HepG2 (cell line): ENCODE measurements at regions not wholly inside any gene's neighbourhood (a gene's known extent, or its start where the extent isn't known, plus 50 kb on each side); places are given as distances from the start of the nearest gene placed in this dataset.

ENCODE experiments used
- ATAC-seq: fragments of 200-7000 bp; cut with Tn5 transposase; 3 replicates; pipeline ENCODE4 v1.9.1; 2020; ENCODE audit warnings: mild to moderate bottlenecking, moderate library complexity
- BruUV-seq: library from RNA; stranded (reverse); fragments of 400-500 nt; replicated peaks from 2 replicates; lab custom pipeline; 2021; lab: Mats Ljungman, UMichigan
- CTCF ChIA-PET: fragments of 300-600 bp; formaldehyde crosslinking; extraction: SDS; loops from one replicate; lab custom pipeline; 2021; ENCODE audit warnings: low total read pairs, inconsistent platforms, low intra/inter-chr PET ratio; lab: Yijun Ruan, JAX
- POLR2A ChIA-PET: fragments of 350-600 bp; sonication (Branson Sonifier 250); formaldehyde crosslinking; loops from one replicate; lab custom pipeline; 2020; ENCODE audit warnings: antibody characterized with exemption, inconsistent platforms; lab: Yijun Ruan, JAX
- DNase-seq: peaks from one replicate; pipeline ENCODE4 v3.0.0-alpha.2; 2015; ENCODE audit warnings: low spot score
- FAIRE-seq: peaks from 3 replicates; lab custom pipeline; 2011; peaks lifted over from hg19 to GRCh38; lab: Jason Lieb, UNC
- H2AFZ ChIP-seq: one replicate; pipeline ENCODE4 v1.6.1; 2011; ENCODE audit warnings: low read length, inconsistent platforms
- H3K27ac ChIP-seq: fragments of 300-600 bp; 3 replicates; pipeline ENCODE4 v1.8.0; 2011; ENCODE audit warnings: mixed run types, mild to moderate bottlenecking, mixed read lengths, low read length, inconsistent platforms; ENCODE audit not compliant: insufficient read depth; ENCODE audit errors: extremely low read length
- H3K27me3 ChIP-seq, 2 experiments: fragments of 200-600 bp in 1 of 2; 2 replicates in 1 of 2; 3 replicates in 1 of 2; pipeline versions ENCODE4 v1.6.0 to v1.8.0; 2011; ENCODE audit warnings: low read length in 2 of 2, mild to moderate bottlenecking in 2 of 2, moderate library complexity in 2 of 2, inconsistent platforms in 1 of 2; ENCODE audit not compliant: insufficient read depth in 2 of 2, control insufficient read depth in 1 of 2
- H3K36me3 ChIP-seq, 2 experiments: fragments of 200-600 bp in 1 of 2; replicated peaks in 1 of 2; 2 replicates in 1 of 2; 3 replicates in 1 of 2; pipeline versions ENCODE4 v1.5.1 to v1.8.0; 2011; ENCODE audit warnings: low read length in 2 of 2, inconsistent platforms in 1 of 2; ENCODE audit not compliant: insufficient read depth in 2 of 2, control insufficient read depth in 1 of 2
- H3K4me1 ChIP-seq: 2 replicates; pipeline ENCODE4 v1.5.1; 2012; ENCODE audit warnings: low read length, inconsistent platforms; ENCODE audit not compliant: insufficient read depth
- H3K4me2 ChIP-seq: 2 replicates; pipeline ENCODE4 v1.6.0; 2011; ENCODE audit warnings: low read depth, low read length, inconsistent platforms
- H3K4me3 ChIP-seq, 3 experiments: fragments of 200-600 bp in 1 of 3; sonication (generic), shearing (Covaris generic) in 1 of 3; replicated peaks in 1 of 3; 2 replicates each; pipeline ENCODE4 v1.5.1; 2011 to 2016; ENCODE audit warnings: low read length in 3 of 3, inconsistent platforms in 2 of 3, low read depth in 2 of 3, mild to moderate bottlenecking in 2 of 3, control low read depth in 1 of 3, mixed read lengths in 1 of 3; ENCODE audit not compliant: insufficient read depth in 1 of 3
- H3K79me2 ChIP-seq: one replicate; pipeline ENCODE4 v1.6.1; 2011; ENCODE audit warnings: low read length, inconsistent platforms; ENCODE audit not compliant: insufficient read depth
- H3K9ac ChIP-seq: 2 replicates; pipeline ENCODE4 v1.6.0; 2011; ENCODE audit warnings: mild to moderate bottlenecking, low read depth, low read length, inconsistent platforms; ENCODE audit not compliant: insufficient read depth
- H3K9me3 ChIP-seq: 2 replicates; pipeline ENCODE4 v1.5.1; 2012; ENCODE audit warnings: mild to moderate bottlenecking, low read length
- H4K20me1 ChIP-seq: 2 replicates; pipeline ENCODE4 v1.6.0; 2011; ENCODE audit warnings: inconsistent platforms, mild to moderate bottlenecking, low read length, moderate library complexity; ENCODE audit not compliant: insufficient read depth
- ATM ChIP-seq: fragments of 450-650 bp; IDR thresholded peaks from 2 replicates; pipeline ENCODE4 v1.7.1; 2017; ENCODE audit warnings: mild to moderate bottlenecking, borderline replicate concordance
- BCLAF1 ChIP-seq: fragments of 450-650 bp; IDR thresholded peaks from 2 replicates; pipeline ENCODE4 v1.6.1; 2017; ENCODE audit warnings: mild to moderate bottlenecking
- MAF1 ChIP-seq: sonication (generic); formaldehyde crosslinking; IDR thresholded peaks from 2 replicates; pipeline ENCODE4 v1.5.0; 2020; ENCODE audit warnings: missing genetic modification reagents, borderline replicate concordance
- PAWR ChIP-seq: sonication (generic); formaldehyde crosslinking; IDR thresholded peaks from 2 replicates; pipeline ENCODE4 v1.4.0; 2020; ENCODE audit warnings: missing genetic modification reagents, mild to moderate bottlenecking, borderline replicate concordance
- PHB2 ChIP-seq: fragments of 450-650 bp; IDR thresholded peaks from 2 replicates; pipeline ENCODE4 v1.6.1; 2018; ENCODE audit not compliant: partially characterized antibody
- TP53 ChIP-seq: sonication (generic); formaldehyde crosslinking; conservative IDR thresholded peaks from 2 replicates; pipeline ENCODE4 v1.4.0; 2020; ENCODE audit warnings: missing genetic modification reagents
- ZBTB20 ChIP-seq: sonication (generic); formaldehyde crosslinking; IDR thresholded peaks from 2 replicates; pipeline ENCODE4 v1.8.1; 2023; ENCODE audit warnings: missing genetic modification reagents, low read depth, mild to moderate bottlenecking, borderline replicate concordance
- ZNF777 ChIP-seq: sonication (generic); formaldehyde crosslinking; IDR thresholded peaks from 2 replicates; pipeline ENCODE4 v1.4.0; 2020; ENCODE audit warnings: missing genetic modification reagents
- ZSCAN21 ChIP-seq: sonication (generic); formaldehyde crosslinking; IDR thresholded peaks from 2 replicates; pipeline ENCODE4 v1.8.0; 2022; ENCODE audit warnings: mild to moderate bottlenecking, missing genetic modification reagents, moderate library complexity, borderline replicate concordance
- in situ Hi-C: cut with HindIII; loops from 2 replicates; pipeline ENCODE4 v1.10.0; 2017; ENCODE audit warnings: low pct_unique_long_range_greater_than_20kb; ENCODE audit not compliant: extremely low pct_ligation_motif_present
- intact Hi-C: fragments of 100-400 bp; cut with micrococcal nuclease; formaldehyde crosslinking; loops from one replicate; pipeline ENCODE4 v1.10.0; 2022; ENCODE audit not compliant: unreplicated experiment
- TF ChIP-seq, protein P1 (sequence below): sonication (generic); formaldehyde crosslinking; IDR thresholded peaks from 2 replicates; pipeline ENCODE4 v1.4.0; 2020; ENCODE audit warnings: mild to moderate bottlenecking, missing genetic modification reagents, borderline replicate concordance

GRCh38 chr2:7987992-7988391 is 693.9 kb upstream of the ID2 start:
- H3K27ac ChIP-seq: no peak overlapping the region
- no peaks in the 10 kb centered on the region for H4K20me1 ChIP-seq
- intact Hi-C loops: no loop called here
- no peak overlapping the region for H2AFZ ChIP-seq
- H3K9ac ChIP-seq: no peak overlapping the region
- ATAC-seq (no peak), FAIRE-seq (no peak), DNase-seq (no peak)
- no peaks in the 10 kb centered on the region for H3K9me3 ChIP-seq
- no TSS peak for BruUV-seq
- H3K79me2 ChIP-seq: no peaks in the 10 kb centered on the region
- ChIA-PET CTCF (no interaction called here), POLR2A (no interaction called here)
- H3K4me3 ChIP-seq: no peak overlapping the region
- 0 out of 5 replicates have a peak, but pooled peaks cover 0 to 4% of the 10 kb centered on the region in 2 experiments for H3K27me3 ChIP-seq
- in situ Hi-C loops: no loop called here
- no peak for TF ChIP-seq ZSCAN21
- TF ChIP-seq MAF1 (CRISPR knock-in tag): no peak
- TF ChIP-seq PAWR (CRISPR knock-in tag): no peak
- TF ChIP-seq PHB2: no peak
- TF ChIP-seq ZBTB20 (CRISPR knock-in tag): no peak
- no peak for TF ChIP-seq TP53
- TF ChIP-seq, protein P1, sequence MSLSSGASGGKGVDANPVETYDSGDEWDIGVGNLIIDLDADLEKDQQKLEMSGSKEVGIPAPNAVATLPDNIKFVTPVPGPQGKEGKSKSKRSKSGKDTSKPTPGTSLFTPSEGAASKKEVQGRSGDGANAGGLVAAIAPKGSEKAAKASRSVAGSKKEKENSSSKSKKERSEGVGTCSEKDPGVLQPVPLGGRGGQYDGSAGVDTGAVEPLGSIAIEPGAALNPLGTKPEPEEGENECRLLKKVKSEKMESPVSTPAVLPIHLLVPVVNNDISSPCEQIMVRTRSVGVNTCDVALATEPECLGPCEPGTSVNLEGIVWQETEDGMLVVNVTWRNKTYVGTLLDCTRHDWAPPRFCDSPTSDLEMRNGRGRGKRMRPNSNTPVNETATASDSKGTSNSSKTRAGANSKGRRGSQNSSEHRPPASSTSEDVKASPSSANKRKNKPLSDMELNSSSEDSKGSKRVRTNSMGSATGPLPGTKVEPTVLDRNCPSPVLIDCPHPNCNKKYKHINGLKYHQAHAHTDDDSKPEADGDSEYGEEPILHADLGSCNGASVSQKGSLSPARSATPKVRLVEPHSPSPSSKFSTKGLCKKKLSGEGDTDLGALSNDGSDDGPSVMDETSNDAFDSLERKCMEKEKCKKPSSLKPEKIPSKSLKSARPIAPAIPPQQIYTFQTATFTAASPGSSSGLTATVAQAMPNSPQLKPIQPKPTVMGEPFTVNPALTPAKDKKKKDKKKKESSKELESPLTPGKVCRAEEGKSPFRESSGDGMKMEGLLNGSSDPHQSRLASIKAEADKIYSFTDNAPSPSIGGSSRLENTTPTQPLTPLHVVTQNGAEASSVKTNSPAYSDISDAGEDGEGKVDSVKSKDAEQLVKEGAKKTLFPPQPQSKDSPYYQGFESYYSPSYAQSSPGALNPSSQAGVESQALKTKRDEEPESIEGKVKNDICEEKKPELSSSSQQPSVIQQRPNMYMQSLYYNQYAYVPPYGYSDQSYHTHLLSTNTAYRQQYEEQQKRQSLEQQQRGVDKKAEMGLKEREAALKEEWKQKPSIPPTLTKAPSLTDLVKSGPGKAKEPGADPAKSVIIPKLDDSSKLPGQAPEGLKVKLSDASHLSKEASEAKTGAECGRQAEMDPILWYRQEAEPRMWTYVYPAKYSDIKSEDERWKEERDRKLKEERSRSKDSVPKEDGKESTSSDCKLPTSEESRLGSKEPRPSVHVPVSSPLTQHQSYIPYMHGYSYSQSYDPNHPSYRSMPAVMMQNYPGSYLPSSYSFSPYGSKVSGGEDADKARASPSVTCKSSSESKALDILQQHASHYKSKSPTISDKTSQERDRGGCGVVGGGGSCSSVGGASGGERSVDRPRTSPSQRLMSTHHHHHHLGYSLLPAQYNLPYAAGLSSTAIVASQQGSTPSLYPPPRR (CRISPR knock-in tag): no peak
- TF ChIP-seq BCLAF1: no peak
- no peak for TF ChIP-seq ATM
- no peak for TF ChIP-seq ZNF777 (CRISPR knock-in tag)
- no peaks in the 10 kb centered on the region for H3K36me3 ChIP-seq
- H3K4me2 ChIP-seq: no peak overlapping the region
- no peaks in the 10 kb centered on the region for H3K4me1 ChIP-seq
